HepG2 (cell line): ENCODE measurements at regions not wholly inside any gene's neighbourhood (a gene's known extent, or its start where the extent isn't known, plus 50 kb on each side); places are given as distances from the start of the nearest gene placed in this dataset.

Experiments
- ATAC-seq: fragments of 200-7000 bp; cut with Tn5 transposase; 3 replicates; pipeline ENCODE4 v1.9.1; 2020; ENCODE audit warnings: mild to moderate bottlenecking, moderate library complexity
- BruUV-seq: library from RNA; stranded (reverse); fragments of 400-500 nt; replicated peaks from 2 replicates; lab custom pipeline; 2021; lab: Mats Ljungman, UMichigan
- CTCF ChIA-PET: fragments of 300-600 bp; formaldehyde crosslinking; extraction: SDS; loops from one replicate; lab custom pipeline; 2021; ENCODE audit warnings: low total read pairs, inconsistent platforms, low intra/inter-chr PET ratio; lab: Yijun Ruan, JAX
- POLR2A ChIA-PET: fragments of 350-600 bp; sonication (Branson Sonifier 250); formaldehyde crosslinking; loops from one replicate; lab custom pipeline; 2020; ENCODE audit warnings: antibody characterized with exemption, inconsistent platforms; lab: Yijun Ruan, JAX
- DNase-seq: peaks from one replicate; pipeline ENCODE4 v3.0.0-alpha.2; 2015; ENCODE audit warnings: low spot score
- FAIRE-seq: peaks from 3 replicates; lab custom pipeline; 2011; peaks lifted over from hg19 to GRCh38; lab: Jason Lieb, UNC
- H2AFZ ChIP-seq: one replicate; pipeline ENCODE4 v1.6.1; 2011; ENCODE audit warnings: low read length, inconsistent platforms
- H3K27ac ChIP-seq: fragments of 300-600 bp; 3 replicates; pipeline ENCODE4 v1.8.0; 2011; ENCODE audit warnings: mixed run types, mild to moderate bottlenecking, mixed read lengths, low read length, inconsistent platforms; ENCODE audit not compliant: insufficient read depth; ENCODE audit errors: extremely low read length
- H3K27me3 ChIP-seq, 2 experiments: fragments of 200-600 bp in 1 of 2; 2 replicates in 1 of 2; 3 replicates in 1 of 2; pipeline versions ENCODE4 v1.6.0 to v1.8.0; 2011; ENCODE audit warnings: low read length in 2 of 2, mild to moderate bottlenecking in 2 of 2, moderate library complexity in 2 of 2, inconsistent platforms in 1 of 2; ENCODE audit not compliant: insufficient read depth in 2 of 2, control insufficient read depth in 1 of 2
- H3K36me3 ChIP-seq, 2 experiments: fragments of 200-600 bp in 1 of 2; replicated peaks in 1 of 2; 2 replicates in 1 of 2; 3 replicates in 1 of 2; pipeline versions ENCODE4 v1.5.1 to v1.8.0; 2011; ENCODE audit warnings: low read length in 2 of 2, inconsistent platforms in 1 of 2; ENCODE audit not compliant: insufficient read depth in 2 of 2, control insufficient read depth in 1 of 2
- H3K4me1 ChIP-seq: 2 replicates; pipeline ENCODE4 v1.5.1; 2012; ENCODE audit warnings: low read length, inconsistent platforms; ENCODE audit not compliant: insufficient read depth
- H3K4me2 ChIP-seq: 2 replicates; pipeline ENCODE4 v1.6.0; 2011; ENCODE audit warnings: low read depth, low read length, inconsistent platforms
- H3K4me3 ChIP-seq, 3 experiments: fragments of 200-600 bp in 1 of 3; sonication (generic), shearing (Covaris generic) in 1 of 3; replicated peaks in 1 of 3; 2 replicates each; pipeline ENCODE4 v1.5.1; 2011 to 2016; ENCODE audit warnings: low read length in 3 of 3, inconsistent platforms in 2 of 3, low read depth in 2 of 3, mild to moderate bottlenecking in 2 of 3, control low read depth in 1 of 3, mixed read lengths in 1 of 3; ENCODE audit not compliant: insufficient read depth in 1 of 3
- H3K79me2 ChIP-seq: one replicate; pipeline ENCODE4 v1.6.1; 2011; ENCODE audit warnings: low read length, inconsistent platforms; ENCODE audit not compliant: insufficient read depth
- H3K9ac ChIP-seq: 2 replicates; pipeline ENCODE4 v1.6.0; 2011; ENCODE audit warnings: mild to moderate bottlenecking, low read depth, low read length, inconsistent platforms; ENCODE audit not compliant: insufficient read depth
- H3K9me3 ChIP-seq: 2 replicates; pipeline ENCODE4 v1.5.1; 2012; ENCODE audit warnings: mild to moderate bottlenecking, low read length
- H4K20me1 ChIP-seq: 2 replicates; pipeline ENCODE4 v1.6.0; 2011; ENCODE audit warnings: inconsistent platforms, mild to moderate bottlenecking, low read length, moderate library complexity; ENCODE audit not compliant: insufficient read depth
- NAIF1 ChIP-seq: sonication (generic); formaldehyde crosslinking; IDR thresholded peaks from 2 replicates; pipeline ENCODE4 v1.5.0; 2020; ENCODE audit warnings: mild to moderate bottlenecking, missing genetic modification reagents, borderline replicate concordance
- SALL1 ChIP-seq: sonication (generic); formaldehyde crosslinking; IDR thresholded peaks from 2 replicates; pipeline ENCODE4 v1.8.0; 2022; ENCODE audit warnings: mild to moderate bottlenecking, missing genetic modification reagents
- ZNF263 ChIP-seq: sonication (generic); formaldehyde crosslinking; IDR thresholded peaks from 2 replicates; pipeline ENCODE4 v1.4.0; 2020; ENCODE audit warnings: missing genetic modification reagents
- ZNF484 ChIP-seq: sonication (generic); formaldehyde crosslinking; IDR thresholded peaks from 2 replicates; pipeline ENCODE4 v1.5.1; 2020; ENCODE audit warnings: mild to moderate bottlenecking, low read depth, missing genetic modification reagents, borderline replicate concordance
- ZNF678 ChIP-seq: sonication (generic); formaldehyde crosslinking; IDR thresholded peaks from 2 replicates; pipeline ENCODE4 v1.4.0; 2020; ENCODE audit warnings: mild to moderate bottlenecking, missing genetic modification reagents
- ZNF768 ChIP-seq: sonication (generic); formaldehyde crosslinking; IDR thresholded peaks from 2 replicates; pipeline ENCODE4 v1.4.0; 2020; ENCODE audit warnings: missing genetic modification reagents
- ZNF816 ChIP-seq: sonication (generic); formaldehyde crosslinking; IDR thresholded peaks from 2 replicates; pipeline ENCODE4 v1.8.0; 2022; ENCODE audit warnings: missing genetic modification reagents, mild to moderate bottlenecking, borderline replicate concordance
- WGBS: methylation state at CpG from one replicate; pipeline ENCODE4 v1.1.6; 2017; ENCODE audit warnings: low lambda C conversion rate; 5-methylcytosine and 5-hydroxymethylcytosine counted together
- in situ Hi-C: cut with HindIII; loops from 2 replicates; pipeline ENCODE4 v1.10.0; 2017; ENCODE audit warnings: low pct_unique_long_range_greater_than_20kb; ENCODE audit not compliant: extremely low pct_ligation_motif_present
- intact Hi-C: fragments of 100-400 bp; cut with micrococcal nuclease; formaldehyde crosslinking; loops from one replicate; pipeline ENCODE4 v1.10.0; 2022; ENCODE audit not compliant: unreplicated experiment
- TF ChIP-seq, protein P1 (sequence below): sonication (generic); formaldehyde crosslinking; IDR thresholded peaks from 2 replicates; pipeline ENCODE4 v1.4.0; 2020; ENCODE audit warnings: missing genetic modification reagents
- TF ChIP-seq, protein P2 (sequence below): sonication (generic); formaldehyde crosslinking; IDR thresholded peaks from 2 replicates; pipeline ENCODE4 v1.5.0; 2020; ENCODE audit warnings: missing genetic modification reagents
- TF ChIP-seq, protein P3 (sequence below): sonication (generic); formaldehyde crosslinking; IDR thresholded peaks from 2 replicates; pipeline ENCODE4 v1.5.1; 2020; ENCODE audit warnings: missing genetic modification reagents, mild to moderate bottlenecking, borderline replicate concordance
- TF ChIP-seq, protein P4 (sequence below): sonication (generic); formaldehyde crosslinking; IDR thresholded peaks from 2 replicates; pipeline ENCODE4 v1.4.0; 2020; ENCODE audit warnings: low read depth, missing genetic modification reagents

DNA sequence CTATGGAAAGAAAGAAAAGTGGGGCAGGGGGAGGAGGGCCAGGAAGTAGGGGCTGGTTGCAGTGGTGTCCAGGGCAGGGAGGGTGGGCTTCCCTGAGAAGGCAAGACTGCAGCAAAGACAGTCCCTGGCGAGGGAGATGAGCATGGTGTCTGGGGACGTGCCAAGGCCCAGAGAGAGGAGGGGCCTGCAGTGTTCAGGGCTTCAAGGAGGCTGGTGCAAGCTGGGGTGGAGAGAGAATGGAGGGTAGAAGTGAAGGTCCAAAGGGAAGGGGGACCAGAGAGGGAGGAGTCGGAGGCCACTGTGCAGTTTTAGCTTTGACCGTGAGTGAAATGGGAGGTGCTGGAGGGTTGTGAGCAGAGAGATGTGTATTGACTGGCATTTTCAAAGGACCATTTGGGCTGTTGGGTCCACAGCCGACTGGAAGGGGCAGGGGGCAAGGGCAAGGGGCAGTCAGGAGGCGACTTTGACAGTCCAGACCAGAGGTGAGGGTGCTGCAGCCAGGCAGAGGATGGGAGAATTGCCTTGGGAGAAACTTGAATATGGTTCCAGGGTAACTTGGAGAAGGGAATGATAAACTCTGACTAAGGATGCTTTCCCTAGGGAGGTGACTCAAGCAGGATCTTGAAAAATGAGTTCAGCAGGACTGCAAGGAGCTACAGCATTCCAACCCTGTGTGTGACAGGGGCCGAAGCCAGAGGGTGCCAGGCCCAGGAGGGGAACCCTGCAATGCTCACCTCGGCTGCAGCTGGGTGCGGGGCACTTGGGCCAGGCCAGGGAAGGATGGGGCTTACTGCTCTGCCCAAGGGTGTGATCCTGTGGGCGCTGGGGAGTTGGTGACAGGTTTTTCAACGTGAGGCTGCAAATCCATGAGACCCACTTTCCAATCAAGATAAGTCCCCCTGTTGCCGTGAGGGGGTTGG, 177.1 kb upstream of the HAAO start:
- H3K27me3 ChIP-seq, result no peaks in the 10 kb centered on the region
- intact Hi-C loops, result loop anchor here (10.0 kb wide), 1 partner anchor 515 kb away; no protein-coding TSS in a partner anchor
- H3K27ac ChIP-seq, result no peak overlapping the region
- ChIA-PET POLR2A (interaction anchor here (1.0 to 1.1 kb wide), 4 partner anchors 9 to 10 kb away, joined by 3 to 4 read pairs (median 3); no protein-coding TSS in a partner anchor), CTCF (no interaction called here)
- ATAC-seq (peak; percentile 21), DNase-seq (no peak), FAIRE-seq (no peak)
- H2AFZ ChIP-seq, result no peak overlapping the region
- 66% methylated on average over 12 of the region's 12 CpGs for WGBS
- no peak overlapping the region for H3K9ac ChIP-seq
- no peak overlapping the region for H3K4me3 ChIP-seq
- no peak overlapping the region for H3K4me2 ChIP-seq
- no TSS peak for BruUV-seq
- no peaks in the 10 kb centered on the region for H3K36me3 ChIP-seq
- no peaks in the 10 kb centered on the region for H3K79me2 ChIP-seq
- peaks cover 89% of the 10 kb centered on the region for H3K4me1 ChIP-seq
- in situ Hi-C loops, result no loop called here
- no peaks in the 10 kb centered on the region for H4K20me1 ChIP-seq
- no peaks in the 10 kb centered on the region for H3K9me3 ChIP-seq
- TF ChIP-seq ZNF816 (CRISPR knock-in tag), result no peak
- TF ChIP-seq, protein P1, sequence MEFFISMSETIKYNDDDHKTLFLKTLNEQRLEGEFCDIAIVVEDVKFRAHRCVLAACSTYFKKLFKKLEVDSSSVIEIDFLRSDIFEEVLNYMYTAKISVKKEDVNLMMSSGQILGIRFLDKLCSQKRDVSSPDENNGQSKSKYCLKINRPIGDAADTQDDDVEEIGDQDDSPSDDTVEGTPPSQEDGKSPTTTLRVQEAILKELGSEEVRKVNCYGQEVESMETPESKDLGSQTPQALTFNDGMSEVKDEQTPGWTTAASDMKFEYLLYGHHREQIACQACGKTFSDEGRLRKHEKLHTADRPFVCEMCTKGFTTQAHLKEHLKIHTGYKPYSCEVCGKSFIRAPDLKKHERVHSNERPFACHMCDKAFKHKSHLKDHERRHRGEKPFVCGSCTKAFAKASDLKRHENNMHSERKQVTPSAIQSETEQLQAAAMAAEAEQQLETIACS (CRISPR knock-in tag), result no peak
- peak; percentile 13; the same call in 1 of the 2 replicates for TF ChIP-seq SALL1 (CRISPR knock-in tag)
- TF ChIP-seq ZNF768, result peak; percentile 33; the same call in 1 of the 2 replicates
- TF ChIP-seq NAIF1 (CRISPR knock-in tag), result no peak
- TF ChIP-seq ZNF678 (CRISPR knock-in tag), result no peak
- TF ChIP-seq, protein P2, sequence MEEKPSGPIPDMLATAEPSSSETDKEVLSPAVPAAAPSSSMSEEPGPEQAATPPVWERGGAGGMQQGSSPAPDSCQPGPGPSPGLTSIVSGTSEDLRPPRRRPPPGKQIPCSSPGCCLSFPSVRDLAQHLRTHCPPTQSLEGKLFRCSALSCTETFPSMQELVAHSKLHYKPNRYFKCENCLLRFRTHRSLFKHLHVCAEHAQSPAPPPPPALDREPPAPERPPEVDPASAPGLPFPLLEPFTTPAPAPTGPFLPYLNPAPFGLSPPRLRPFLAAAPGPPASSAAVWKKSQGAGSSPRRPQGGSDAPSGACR (CRISPR knock-in tag), result no peak
- TF ChIP-seq, protein P3, sequence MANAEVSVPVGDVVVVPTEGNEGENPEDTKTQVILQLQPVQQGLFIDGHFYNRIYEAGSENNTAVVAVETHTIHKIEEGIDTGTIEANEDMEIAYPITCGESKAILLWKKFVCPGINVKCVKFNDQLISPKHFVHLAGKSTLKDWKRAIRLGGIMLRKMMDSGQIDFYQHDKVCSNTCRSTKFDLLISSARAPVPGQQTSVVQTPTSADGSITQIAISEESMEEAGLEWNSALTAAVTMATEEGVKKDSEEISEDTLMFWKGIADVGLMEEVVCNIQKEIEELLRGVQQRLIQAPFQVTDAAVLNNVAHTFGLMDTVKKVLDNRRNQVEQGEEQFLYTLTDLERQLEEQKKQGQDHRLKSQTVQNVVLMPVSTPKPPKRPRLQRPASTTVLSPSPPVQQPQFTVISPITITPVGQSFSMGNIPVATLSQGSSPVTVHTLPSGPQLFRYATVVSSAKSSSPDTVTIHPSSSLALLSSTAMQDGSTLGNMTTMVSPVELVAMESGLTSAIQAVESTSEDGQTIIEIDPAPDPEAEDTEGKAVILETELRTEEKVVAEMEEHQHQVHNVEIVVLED, result no peak
- peak; percentile 50; the same call in 1 of the 2 replicates for TF ChIP-seq ZNF263 (CRISPR knock-in tag)
- no peak for TF ChIP-seq ZNF484
- TF ChIP-seq, protein P4, sequence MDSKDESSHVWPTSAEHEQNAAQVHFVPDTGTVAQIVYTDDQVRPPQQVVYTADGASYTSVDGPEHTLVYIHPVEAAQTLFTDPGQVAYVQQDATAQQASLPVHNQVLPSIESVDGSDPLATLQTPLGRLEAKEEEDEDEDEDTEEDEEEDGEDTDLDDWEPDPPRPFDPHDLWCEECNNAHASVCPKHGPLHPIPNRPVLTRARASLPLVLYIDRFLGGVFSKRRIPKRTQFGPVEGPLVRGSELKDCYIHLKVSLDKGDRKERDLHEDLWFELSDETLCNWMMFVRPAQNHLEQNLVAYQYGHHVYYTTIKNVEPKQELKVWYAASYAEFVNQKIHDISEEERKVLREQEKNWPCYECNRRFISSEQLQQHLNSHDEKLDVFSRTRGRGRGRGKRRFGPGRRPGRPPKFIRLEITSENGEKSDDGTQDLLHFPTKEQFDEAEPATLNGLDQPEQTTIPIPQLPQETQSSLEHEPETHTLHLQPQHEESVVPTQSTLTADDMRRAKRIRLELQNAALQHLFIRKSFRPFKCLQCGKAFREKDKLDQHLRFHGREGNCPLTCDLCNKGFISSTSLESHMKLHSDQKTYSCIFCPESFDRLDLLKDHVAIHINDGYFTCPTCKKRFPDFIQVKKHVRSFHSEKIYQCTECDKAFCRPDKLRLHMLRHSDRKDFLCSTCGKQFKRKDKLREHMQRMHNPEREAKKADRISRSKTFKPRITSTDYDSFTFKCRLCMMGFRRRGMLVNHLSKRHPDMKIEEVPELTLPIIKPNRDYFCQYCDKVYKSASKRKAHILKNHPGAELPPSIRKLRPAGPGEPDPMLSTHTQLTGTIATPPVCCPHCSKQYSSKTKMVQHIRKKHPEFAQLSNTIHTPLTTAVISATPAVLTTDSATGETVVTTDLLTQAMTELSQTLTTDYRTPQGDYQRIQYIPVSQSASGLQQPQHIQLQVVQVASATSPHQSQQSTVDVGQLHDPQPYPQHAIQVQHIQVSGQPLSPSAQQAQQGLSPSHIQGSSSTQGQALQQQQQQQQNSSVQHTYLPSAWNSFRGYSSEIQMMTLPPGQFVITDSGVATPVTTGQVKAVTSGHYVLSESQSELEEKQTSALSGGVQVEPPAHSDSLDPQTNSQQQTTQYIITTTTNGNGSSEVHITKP (CRISPR knock-in tag), result no peak
